ENCODE measurements at regions not wholly inside any gene's neighbourhood (a gene's known extent, or its start where the extent isn't known, plus 50 kb on each side); places are given as distances from the start of the nearest gene placed in this dataset.

DNA sequence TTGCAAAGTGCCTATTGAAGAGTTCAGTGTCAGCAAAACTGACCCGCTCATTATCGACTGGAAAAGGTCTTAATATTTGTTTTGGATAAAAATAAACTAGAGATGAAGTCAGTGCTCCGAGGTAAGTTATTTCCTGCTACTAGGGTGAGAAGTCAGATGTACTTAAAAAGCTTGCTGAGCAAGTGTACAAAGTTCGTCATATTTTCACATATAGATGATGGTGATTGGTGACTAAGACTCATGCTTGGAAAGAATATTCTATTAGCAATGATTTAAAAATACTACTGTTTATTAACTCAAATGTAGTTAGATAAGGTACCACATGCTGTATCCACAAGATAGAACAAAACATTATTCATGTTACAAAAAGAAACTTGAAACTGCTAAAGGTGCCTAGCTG lies 643.7 kb downstream of the GABRG2 start:
- Histone ChIP-seq H3K4me3 (ENCODE audit: low read depth, low read length, poor library complexity, severe bottlenecking) (no peak overlapping the region), H3K4me2 (ENCODE audit: low read length) (no peak overlapping the region), H3K27ac (ENCODE audit: low read depth, low read length, poor library complexity, severe bottlenecking) (no peak overlapping the region), H3K27me3 (ENCODE audit: insufficient read depth, low read length) (no peaks in the 10 kb centered on the region), H3K36me3 (ENCODE audit: insufficient read depth, low read length) (no peaks in the 10 kb centered on the region), H3K4me1 (ENCODE audit: insufficient read depth, low read length, severe bottlenecking) (no peaks in the 10 kb centered on the region), H3K9me2 (ENCODE audit: low read depth, low read length) (no peaks in the 10 kb centered on the region), H3K9ac (ENCODE audit: low read length) (no peak overlapping the region), H3K9me3 (ENCODE audit: low read length) (no peaks in the 10 kb centered on the region), H3K79me2 (ENCODE audit: insufficient read depth, low read length) (no peaks in the 10 kb centered on the region), H4K20me1 (ENCODE audit: insufficient read depth, low read length) (no peaks in the 10 kb centered on the region), H3F3A (ENCODE audit: insufficient read depth, low read length) (no peaks in the 10 kb centered on the region), H2AFZ (ENCODE audit: low read length) (no peak overlapping the region)
- TF ChIP-seq EZH2 (IDR thresholded peaks at IDR 0.05; ENCODE audit: borderline replicate concordance, low read length) (no peak), CTCF (IDR thresholded peaks at IDR 0.05; ENCODE audit: low read length) (no peak)

GRCh38 chr5:162719720-162720119 lies 652.1 kb downstream of the GABRG2 start:
- no peak overlapping the region for H3K4me2 ChIP-seq (ENCODE audit: low read length)
- H3K4me1 ChIP-seq (ENCODE audit: insufficient read depth, low read length, severe bottlenecking): no peaks in the 10 kb centered on the region
- H3K4me3 ChIP-seq (ENCODE audit: low read depth, low read length, poor library complexity, severe bottlenecking): no peak overlapping the region
- no peak overlapping the region for H2AFZ ChIP-seq (ENCODE audit: low read length)
- no peaks in the 10 kb centered on the region for H4K20me1 ChIP-seq (ENCODE audit: insufficient read depth, low read length)
- H3K79me2 ChIP-seq (ENCODE audit: insufficient read depth, low read length): no peaks in the 10 kb centered on the region
- no peak overlapping the region for H3K9ac ChIP-seq (ENCODE audit: low read length)
- H3K9me2 ChIP-seq (ENCODE audit: low read depth, low read length): no peaks in the 10 kb centered on the region
- H3K27me3 ChIP-seq (ENCODE audit: insufficient read depth, low read length): no peaks in the 10 kb centered on the region
- no peaks in the 10 kb centered on the region for H3F3A ChIP-seq (ENCODE audit: insufficient read depth, low read length)
- no peak overlapping the region for H3K27ac ChIP-seq (ENCODE audit: low read depth, low read length, poor library complexity, severe bottlenecking)
- H3K36me3 ChIP-seq (ENCODE audit: insufficient read depth, low read length): no peaks in the 10 kb centered on the region
- no peaks in the 10 kb centered on the region for H3K9me3 ChIP-seq (ENCODE audit: low read length)
- TF ChIP-seq CTCF (IDR thresholded peaks at IDR 0.05; ENCODE audit: low read length) (no peak), EZH2 (IDR thresholded peaks at IDR 0.05; ENCODE audit: borderline replicate concordance, low read length) (no peak)

- TF ChIP-seq EZH2 (IDR thresholded peaks at IDR 0.05; ENCODE audit: borderline replicate concordance, low read length): no peak
- no peak for TF ChIP-seq CTCF (IDR thresholded peaks at IDR 0.05; ENCODE audit: low read length)
- H3K4me1 ChIP-seq (ENCODE audit: insufficient read depth, low read length, severe bottlenecking): no peaks in the 10 kb centered on the region
- no peak overlapping the region for H3K4me3 ChIP-seq (ENCODE audit: low read depth, low read length, poor library complexity, severe bottlenecking)
- H3K27ac ChIP-seq (ENCODE audit: low read depth, low read length, poor library complexity, severe bottlenecking): no peak overlapping the region
- H3K79me2 ChIP-seq (ENCODE audit: insufficient read depth, low read length): no peaks in the 10 kb centered on the region
- no peak overlapping the region for H3K9ac ChIP-seq (ENCODE audit: low read length)
- no peak overlapping the region for H3K4me2 ChIP-seq (ENCODE audit: low read length)
- H3K36me3 ChIP-seq (ENCODE audit: insufficient read depth, low read length): no peaks in the 10 kb centered on the region
- no peak overlapping the region for H2AFZ ChIP-seq (ENCODE audit: low read length)
- no peaks in the 10 kb centered on the region for H3K27me3 ChIP-seq (ENCODE audit: insufficient read depth, low read length)
- no peaks in the 10 kb centered on the region for H4K20me1 ChIP-seq (ENCODE audit: insufficient read depth, low read length)
- no peaks in the 10 kb centered on the region for H3K9me2 ChIP-seq (ENCODE audit: low read depth, low read length)
- H3F3A ChIP-seq (ENCODE audit: insufficient read depth, low read length): no peaks in the 10 kb centered on the region
- no peaks in the 10 kb centered on the region for H3K9me3 ChIP-seq (ENCODE audit: low read length)
Measured at GRCh38 chr5:162721125-162721524, 653.6 kb downstream of the GABRG2 start.

Measured in OCI-LY1 (cell line).